Omental fat pad (tissue), 3 donors: ENCODE measurements at regions not wholly inside any gene's neighbourhood (a gene's known extent, or its start where the extent isn't known, plus 50 kb on each side); places are given as distances from the start of the nearest gene placed in this dataset.
"Not testable (repeated sequence)": the region's sequence is repeated elsewhere in the genome, so short reads cannot be mapped to it uniquely, and the experiment has no call there.

Experiments used
- ATAC-seq: fragments of 150-250 bp; one replicate; pipeline ENCODE4 v1.9.1; 2016; ENCODE audit warnings: mild to moderate bottlenecking, moderate library complexity; ENCODE audit not compliant: low FRiP score
- DNase-seq: peaks from one replicate; pipeline ENCODE4 v3.0.0-alpha.2; 2019; ENCODE audit warnings: low spot score
- TF ChIP-seq, protein P1 (sequence below), 3 donors: fragments of 450-650 bp; IDR thresholded peaks; one replicate each; pipeline ENCODE4 v1.5.1; 2016 to 2017; ENCODE audit warnings: antibody characterized with exemption in 3 of 3, mild to moderate bottlenecking in 3 of 3, moderate library complexity in 2 of 3

GRCh38 chr5:118506217-118506852 lies 482.0 kb downstream of the DTWD2 start:
- TF ChIP-seq, protein P1, sequence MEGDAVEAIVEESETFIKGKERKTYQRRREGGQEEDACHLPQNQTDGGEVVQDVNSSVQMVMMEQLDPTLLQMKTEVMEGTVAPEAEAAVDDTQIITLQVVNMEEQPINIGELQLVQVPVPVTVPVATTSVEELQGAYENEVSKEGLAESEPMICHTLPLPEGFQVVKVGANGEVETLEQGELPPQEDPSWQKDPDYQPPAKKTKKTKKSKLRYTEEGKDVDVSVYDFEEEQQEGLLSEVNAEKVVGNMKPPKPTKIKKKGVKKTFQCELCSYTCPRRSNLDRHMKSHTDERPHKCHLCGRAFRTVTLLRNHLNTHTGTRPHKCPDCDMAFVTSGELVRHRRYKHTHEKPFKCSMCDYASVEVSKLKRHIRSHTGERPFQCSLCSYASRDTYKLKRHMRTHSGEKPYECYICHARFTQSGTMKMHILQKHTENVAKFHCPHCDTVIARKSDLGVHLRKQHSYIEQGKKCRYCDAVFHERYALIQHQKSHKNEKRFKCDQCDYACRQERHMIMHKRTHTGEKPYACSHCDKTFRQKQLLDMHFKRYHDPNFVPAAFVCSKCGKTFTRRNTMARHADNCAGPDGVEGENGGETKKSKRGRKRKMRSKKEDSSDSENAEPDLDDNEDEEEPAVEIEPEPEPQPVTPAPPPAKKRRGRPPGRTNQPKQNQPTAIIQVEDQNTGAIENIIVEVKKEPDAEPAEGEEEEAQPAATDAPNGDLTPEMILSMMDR (IDR thresholded peaks at IDR 0.05), result no peak
- DNase-seq (no peak), ATAC-seq (no peak)

DNA sequence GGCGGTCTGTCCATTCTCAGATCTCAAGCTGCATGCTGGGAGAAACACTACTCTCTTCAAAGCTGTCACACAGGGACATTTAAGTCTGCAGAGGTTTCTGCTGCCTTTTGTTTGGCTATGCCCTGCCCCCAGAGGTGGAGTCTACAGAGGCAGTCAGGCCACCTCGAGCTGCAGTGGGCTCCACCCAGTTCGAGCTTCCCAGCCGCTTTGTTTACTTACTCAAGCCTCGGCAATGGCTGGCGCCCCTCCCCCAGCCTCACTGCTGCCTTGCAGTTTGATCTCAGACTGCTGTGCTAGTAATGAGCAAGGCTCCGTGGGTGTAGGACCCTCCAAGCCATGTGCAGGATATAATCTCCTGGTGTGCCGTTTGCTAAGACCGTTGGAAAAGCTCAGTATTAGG lies 486.1 kb downstream of the DTWD2 start:
- not testable (repeated sequence) for ATAC-seq, DNase-seq

DNA sequence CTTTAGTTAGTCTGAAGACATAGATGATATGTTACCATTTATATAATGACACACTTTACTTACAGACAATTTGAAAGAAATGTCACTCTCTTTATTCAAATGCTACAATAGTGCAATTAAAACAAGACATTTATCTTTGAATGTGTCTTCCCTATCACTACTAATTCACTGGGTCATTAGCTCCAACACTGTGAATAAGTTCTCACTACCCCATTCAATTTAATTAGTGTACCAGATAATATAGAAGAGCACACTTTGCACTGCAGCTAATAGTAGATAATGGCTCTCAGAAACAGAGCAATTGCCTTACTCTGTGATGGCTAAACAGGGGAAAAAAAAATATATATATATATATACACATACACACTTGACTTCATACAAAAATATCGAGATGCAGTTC lies 497.0 kb downstream of the DTWD2 start:
- ATAC-seq (no peak), DNase-seq (no peak)
- TF ChIP-seq, protein P1 (IDR thresholded peaks at IDR 0.05), result no peak

DNA sequence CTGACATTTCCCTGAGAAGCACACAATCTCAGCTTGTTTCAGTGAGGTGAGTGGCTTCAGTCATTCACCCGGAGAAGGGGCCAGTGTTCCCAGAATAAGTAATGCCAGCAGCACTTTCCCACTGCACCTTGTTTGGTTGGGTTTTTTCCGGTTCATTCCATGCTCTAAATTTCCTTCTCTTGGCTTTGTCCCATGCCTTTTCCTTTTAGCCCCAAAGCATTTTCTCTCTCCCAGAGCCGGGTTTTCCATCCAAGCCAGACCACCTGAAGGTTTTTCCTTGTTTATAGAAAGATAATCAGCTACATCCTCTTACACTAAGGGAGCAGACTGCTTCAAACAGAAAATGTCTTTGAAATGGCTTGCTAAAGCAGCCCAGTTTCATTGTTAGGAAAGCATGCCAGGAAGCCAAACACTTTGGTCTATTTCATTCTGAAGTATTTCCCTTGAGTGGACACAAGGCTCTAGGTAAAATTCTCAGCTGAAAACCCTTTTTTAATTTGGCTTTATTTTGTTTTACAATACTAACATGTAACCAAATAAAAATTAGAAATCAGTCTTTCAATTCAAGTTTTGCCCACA lies 501.6 kb downstream of the DTWD2 start:
- ATAC-seq (no peak), DNase-seq (no peak)
- TF ChIP-seq, protein P1 (IDR thresholded peaks at IDR 0.05), result no peak

GRCh38 chr5:118479285-118479684 lies 509.1 kb downstream of the DTWD2 start:
- ATAC-seq, result no peak
- TF ChIP-seq, protein P1 (IDR thresholded peaks at IDR 0.05), result no peak
- no peak for DNase-seq

- TF ChIP-seq, protein P1 (IDR thresholded peaks at IDR 0.05), result no peak
- no peak for DNase-seq
- no peak for ATAC-seq
These were observed 509.5 kb downstream of the DTWD2 start for GRCh38 chr5:118478852-118479251.

- no peak for ATAC-seq
- no peak for DNase-seq
- TF ChIP-seq, protein P1 (IDR thresholded peaks at IDR 0.05), result no peak
These were observed 520.3 kb downstream of the DTWD2 start for GRCh38 chr5:118468085-118468484.
